ENCODE measurements at regions not wholly inside any gene's neighbourhood (a gene's known extent, or its start where the extent isn't known, plus 50 kb on each side); places are given as distances from the start of the nearest gene placed in this dataset.
"Not testable (repeated sequence)": the region's sequence is repeated elsewhere in the genome, so short reads cannot be mapped to it uniquely, and the experiment has no call there.

DNA sequence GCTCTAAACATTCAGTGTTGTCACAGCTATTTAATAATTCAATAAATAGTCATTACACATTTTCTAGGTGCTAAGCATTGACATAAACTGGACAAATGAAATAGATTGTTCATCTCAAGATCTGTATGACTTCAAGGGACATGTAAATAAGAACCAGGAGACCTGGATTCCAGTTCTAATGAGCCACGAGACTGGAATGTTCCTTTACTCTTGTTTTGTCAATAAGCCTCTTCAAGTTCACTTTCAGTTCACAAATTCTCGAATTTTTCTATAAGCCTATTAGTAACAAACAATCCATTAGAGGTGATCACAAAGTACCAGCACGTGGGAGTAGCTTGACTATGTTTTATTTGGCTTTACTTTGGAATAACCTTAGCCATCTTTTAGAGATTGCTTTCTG is 514.0 kb upstream of the SMIM31 start:
- H3K4me3 Mint-ChIP-seq: no peak overlapping the region
- H3K27ac Mint-ChIP-seq: no peak overlapping the region
- H3K4me1 Mint-ChIP-seq: no peaks in the 10 kb centered on the region
- H3K9me3 Mint-ChIP-seq: no peaks in the 10 kb centered on the region
- no peaks in the 10 kb centered on the region for H3K36me3 Mint-ChIP-seq (ENCODE audit: low read depth)
- H3K27me3 Mint-ChIP-seq (ENCODE audit: low read depth): peaks cover 4% of the 10 kb centered on the region
- TF ChIP-seq, protein P1, sequence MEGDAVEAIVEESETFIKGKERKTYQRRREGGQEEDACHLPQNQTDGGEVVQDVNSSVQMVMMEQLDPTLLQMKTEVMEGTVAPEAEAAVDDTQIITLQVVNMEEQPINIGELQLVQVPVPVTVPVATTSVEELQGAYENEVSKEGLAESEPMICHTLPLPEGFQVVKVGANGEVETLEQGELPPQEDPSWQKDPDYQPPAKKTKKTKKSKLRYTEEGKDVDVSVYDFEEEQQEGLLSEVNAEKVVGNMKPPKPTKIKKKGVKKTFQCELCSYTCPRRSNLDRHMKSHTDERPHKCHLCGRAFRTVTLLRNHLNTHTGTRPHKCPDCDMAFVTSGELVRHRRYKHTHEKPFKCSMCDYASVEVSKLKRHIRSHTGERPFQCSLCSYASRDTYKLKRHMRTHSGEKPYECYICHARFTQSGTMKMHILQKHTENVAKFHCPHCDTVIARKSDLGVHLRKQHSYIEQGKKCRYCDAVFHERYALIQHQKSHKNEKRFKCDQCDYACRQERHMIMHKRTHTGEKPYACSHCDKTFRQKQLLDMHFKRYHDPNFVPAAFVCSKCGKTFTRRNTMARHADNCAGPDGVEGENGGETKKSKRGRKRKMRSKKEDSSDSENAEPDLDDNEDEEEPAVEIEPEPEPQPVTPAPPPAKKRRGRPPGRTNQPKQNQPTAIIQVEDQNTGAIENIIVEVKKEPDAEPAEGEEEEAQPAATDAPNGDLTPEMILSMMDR (IDR thresholded peaks at IDR 0.05; ENCODE audit: unreplicated experiment in 3 of 3): no peak

DNA sequence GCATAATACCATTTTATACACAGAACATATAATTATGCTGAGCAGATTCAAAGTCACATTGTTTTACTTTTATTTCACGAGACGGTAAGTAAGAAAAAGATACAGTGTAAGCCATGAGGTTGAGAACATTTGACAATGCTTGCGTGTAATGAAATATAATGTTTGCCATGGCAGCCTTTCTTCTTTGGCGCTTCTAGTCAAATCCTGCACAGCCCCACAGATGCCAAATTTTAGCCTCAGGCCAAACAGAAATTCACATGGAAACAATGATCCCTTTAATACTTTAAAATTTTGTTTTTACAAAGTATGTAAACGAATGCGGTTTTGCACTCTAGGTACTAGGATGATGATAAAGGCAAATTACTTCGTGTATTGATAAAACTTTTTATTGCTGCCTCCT is 502.7 kb upstream of the SMIM31 start:
- H3K27me3 Mint-ChIP-seq (ENCODE audit: low read depth): no peaks in the 10 kb centered on the region
- H3K36me3 Mint-ChIP-seq (ENCODE audit: low read depth): no peaks in the 10 kb centered on the region
- no peaks in the 10 kb centered on the region for H3K4me1 Mint-ChIP-seq
- no peak overlapping the region for H3K4me3 Mint-ChIP-seq
- no peak overlapping the region for H3K27ac Mint-ChIP-seq
- no peaks in the 10 kb centered on the region for H3K9me3 Mint-ChIP-seq
- TF ChIP-seq, protein P1 (IDR thresholded peaks at IDR 0.05; ENCODE audit: unreplicated experiment in 3 of 3): no peak

DNA sequence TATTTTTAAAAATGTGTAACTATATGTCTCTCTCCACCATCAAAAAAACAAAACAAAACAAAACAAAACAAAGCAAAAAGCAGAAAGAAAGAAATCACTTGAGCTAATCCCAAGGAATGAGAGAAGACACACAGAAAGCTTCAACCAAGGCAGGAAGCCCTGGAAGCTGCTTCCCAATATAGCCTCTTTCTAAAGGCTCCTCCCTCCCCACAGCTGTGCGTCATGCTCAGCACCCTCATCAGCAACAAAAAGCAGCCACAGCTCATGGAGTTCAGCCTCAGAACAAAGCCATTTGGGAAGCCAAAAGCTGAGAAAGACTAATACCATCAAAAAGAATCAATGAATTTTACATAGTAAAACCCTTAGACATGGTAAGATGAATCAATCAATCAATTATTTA is 501.6 kb upstream of the SMIM31 start:
- no peaks in the 10 kb centered on the region for H3K27me3 Mint-ChIP-seq (ENCODE audit: low read depth)
- TF ChIP-seq, protein P1 (IDR thresholded peaks at IDR 0.05; ENCODE audit: unreplicated experiment in 3 of 3): no peak
- H3K4me1 Mint-ChIP-seq: no peaks in the 10 kb centered on the region
- H3K36me3 Mint-ChIP-seq (ENCODE audit: low read depth): no peaks in the 10 kb centered on the region
- H3K9me3 Mint-ChIP-seq: no peaks in the 10 kb centered on the region
- H3K27ac Mint-ChIP-seq: no peak overlapping the region
- H3K4me3 Mint-ChIP-seq: no peak overlapping the region

DNA sequence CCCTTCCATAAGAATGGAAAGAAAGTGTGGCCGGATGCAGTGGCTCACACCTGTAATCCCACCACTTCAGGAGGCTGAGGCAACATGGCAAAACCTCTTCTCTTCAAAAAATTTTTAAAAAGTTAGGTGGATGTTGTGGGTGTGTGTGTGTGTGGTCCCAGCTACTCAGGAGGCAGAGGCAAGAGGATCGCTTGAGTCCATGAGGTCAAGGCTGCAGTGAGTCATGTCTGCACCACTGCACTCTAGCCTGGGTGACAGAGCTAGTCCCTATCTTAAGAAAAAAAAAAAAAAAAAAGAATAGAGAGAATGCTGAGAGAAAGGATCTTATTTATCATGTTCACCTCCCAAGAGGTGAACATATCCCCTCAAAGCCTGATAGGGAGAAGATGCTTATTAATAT is 492.1 kb upstream of the SMIM31 start:
- H3K36me3 Mint-ChIP-seq (ENCODE audit: low read depth): no peaks in the 10 kb centered on the region
- no peaks in the 10 kb centered on the region for H3K9me3 Mint-ChIP-seq
- no peak overlapping the region for H3K27ac Mint-ChIP-seq
- H3K4me3 Mint-ChIP-seq: no peak overlapping the region
- H3K27me3 Mint-ChIP-seq (ENCODE audit: low read depth): no peaks in the 10 kb centered on the region
- no peaks in the 10 kb centered on the region for H3K4me1 Mint-ChIP-seq
- TF ChIP-seq, protein P1 (IDR thresholded peaks at IDR 0.05; ENCODE audit: unreplicated experiment in 3 of 3): no peak

DNA sequence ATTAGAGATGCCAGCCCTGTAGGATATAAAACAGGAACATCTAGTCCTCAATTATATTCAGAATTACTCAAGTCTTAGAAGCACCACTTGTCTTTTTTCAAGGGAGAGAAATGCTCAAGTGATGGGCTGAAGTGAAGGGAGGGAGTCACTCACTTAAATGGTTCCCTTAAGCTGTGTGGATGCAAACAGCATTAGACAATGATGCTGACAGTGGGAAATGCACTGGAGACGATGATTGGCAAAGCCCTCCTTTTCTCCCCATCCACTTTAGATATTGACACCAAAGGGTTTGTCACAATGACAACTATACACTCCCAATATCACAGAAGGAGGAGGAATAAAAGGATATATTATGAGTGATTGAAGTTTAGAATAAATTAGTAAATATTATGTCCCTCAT is 491.4 kb upstream of the SMIM31 start:
- H3K4me1 Mint-ChIP-seq; H3K9me3 Mint-ChIP-seq; H3K36me3 Mint-ChIP-seq (ENCODE audit: low read depth); H3K4me3 Mint-ChIP-seq; H3K27ac Mint-ChIP-seq; H3K27me3 Mint-ChIP-seq (ENCODE audit: low read depth): not testable (repeated sequence)

DNA sequence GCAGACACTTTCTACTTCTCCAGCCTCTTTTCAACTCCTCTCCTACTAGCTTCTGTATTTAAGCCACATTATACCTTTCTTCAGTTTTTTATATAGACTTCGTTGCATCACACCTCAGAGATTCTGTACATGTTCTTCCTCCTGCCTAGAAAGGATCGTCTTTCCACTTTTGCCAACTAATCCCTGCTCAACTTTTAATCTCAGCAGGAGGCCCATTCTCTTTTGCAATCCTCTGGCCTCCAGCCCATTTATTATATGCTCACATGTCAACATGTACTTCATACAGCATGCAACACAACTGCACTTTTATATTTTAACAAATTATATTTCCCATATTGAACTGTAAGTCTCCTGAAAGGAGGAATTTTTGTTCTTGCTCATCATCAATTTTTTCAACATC is 476.5 kb upstream of the SMIM31 start:
- not testable (repeated sequence) for H3K4me1 Mint-ChIP-seq; H3K9me3 Mint-ChIP-seq; H3K4me3 Mint-ChIP-seq; H3K27ac Mint-ChIP-seq; H3K27me3 Mint-ChIP-seq (ENCODE audit: low read depth); H3K36me3 Mint-ChIP-seq (ENCODE audit: low read depth)

DNA sequence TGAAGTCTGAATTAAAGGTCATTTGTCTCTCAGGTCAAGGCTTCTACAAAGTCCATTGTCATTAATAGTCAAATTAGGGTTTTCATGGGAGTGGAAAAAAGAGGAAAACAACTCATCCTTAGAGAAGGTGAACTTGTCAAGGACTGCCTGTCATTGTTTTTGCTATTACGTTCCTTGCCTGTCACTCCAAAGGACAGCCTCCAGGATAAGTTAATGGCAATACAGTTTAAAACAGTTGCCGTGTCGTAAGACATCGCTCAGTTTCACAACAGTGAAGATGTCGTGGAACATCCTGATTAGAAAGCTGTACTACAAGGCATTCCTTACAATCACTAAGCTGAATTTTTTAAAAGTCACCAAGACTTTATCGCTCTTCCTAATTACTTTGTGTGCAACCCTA is 466.8 kb upstream of the SMIM31 start:
- no peak overlapping the region for H3K27ac Mint-ChIP-seq
- H3K36me3 Mint-ChIP-seq (ENCODE audit: low read depth): no peaks in the 10 kb centered on the region
- TF ChIP-seq, protein P1 (IDR thresholded peaks at IDR 0.05; ENCODE audit: unreplicated experiment in 3 of 3): no peak
- H3K9me3 Mint-ChIP-seq: no peaks in the 10 kb centered on the region
- no peaks in the 10 kb centered on the region for H3K27me3 Mint-ChIP-seq (ENCODE audit: low read depth)
- H3K4me1 Mint-ChIP-seq: no peaks in the 10 kb centered on the region
- H3K4me3 Mint-ChIP-seq: no peak overlapping the region

Data from nephron (organoid).